ENCODE measurements at regions not wholly inside any gene's neighbourhood (a gene's known extent, or its start where the extent isn't known, plus 50 kb on each side); places are given as distances from the start of the nearest gene placed in this dataset.

- Histone ChIP-seq H3K36me3 (replicated peaks in 1 of 2; ENCODE audit: control extremely low read depth in 1 of 2, control insufficient read depth in 1 of 2, extremely low read depth in 1 of 2, insufficient read depth in 2 of 2, low read length in 1 of 2) (no peaks in the 10 kb centered on the region), H3K27me3 (replicated peaks in 1 of 4; ENCODE audit: control extremely low read depth in 1 of 4, control insufficient read depth in 3 of 4, insufficient read depth in 4 of 4, low read length in 3 of 4) (no peaks in the 10 kb centered on the region), H3K4me1 (ENCODE audit: control insufficient read depth in 2 of 2, insufficient read depth in 2 of 2, low read length in 2 of 2) (no peaks in the 10 kb centered on the region), H3K27ac (ENCODE audit: low read length in 2 of 2) (no peak overlapping the region), H3K9ac (ENCODE audit: low read length) (no peak overlapping the region), H3K9me3 (ENCODE audit: control extremely low read depth in 1 of 3, control insufficient read depth in 2 of 3, insufficient read depth in 1 of 3, low read length in 2 of 3) (no peaks in the 10 kb centered on the region), H3K79me2 (ENCODE audit: control insufficient read depth, insufficient read depth, low read length) (no peaks in the 10 kb centered on the region), H3K4me3 (ENCODE audit: control extremely low read depth in 1 of 5, extremely low read depth in 1 of 5, insufficient read depth in 1 of 5, low read depth in 2 of 5, low read length in 4 of 5) (no peak overlapping the region), H2AFZ (ENCODE audit: insufficient read depth, low read depth, low read length, poor library complexity, severe bottlenecking) (no peak overlapping the region), H4K20me1 (ENCODE audit: control insufficient read depth, insufficient read depth, low read length, poor library complexity, severe bottlenecking) (no peaks in the 10 kb centered on the region), H3K4me2 (replicated peaks; ENCODE audit: low read depth, low read length, poor library complexity, severe bottlenecking) (no peak overlapping the region)
- ChIA-PET CTCF (no interaction called here), POLR2A (no interaction called here)
- WGBS (ENCODE audit: insufficient coverage): 100% methylated on average over 1 of the region's 1 CpG
- Mint-ChIP-seq H3K27me3 (no peaks in the 10 kb centered on the region), H3K27ac (no peak overlapping the region), H3K9me3 (ENCODE audit: insufficient read depth) (no peaks in the 10 kb centered on the region), H3K4me1 (no peaks in the 10 kb centered on the region), H3K4me3 (no peak overlapping the region)
- no peak for DNase-seq
- TF ChIP-seq CTCF (IDR thresholded peaks at IDR 0.05) (no peak), EZH2 (IDR thresholded peaks at IDR 0.05; ENCODE audit: borderline replicate concordance, insufficient read depth, low read depth, low read length, poor library complexity, severe bottlenecking) (no peak)
- ATAC-seq (ENCODE audit: low read depth): no peak
- intact Hi-C loops (cut with micrococcal nuclease): no loop called here
Measured at GRCh38 chr13:33910255-33910654, 92.3 kb downstream of the RFC3 start.

GRCh38 chr13:33911521-33911920, 93.6 kb downstream of the RFC3 start:
- TF ChIP-seq EZH2 (IDR thresholded peaks at IDR 0.05; ENCODE audit: borderline replicate concordance, insufficient read depth, low read depth, low read length, poor library complexity, severe bottlenecking) (no peak), CTCF (IDR thresholded peaks at IDR 0.05) (no peak)
- Mint-ChIP-seq H3K4me1 (no peaks in the 10 kb centered on the region), H3K27ac (no peak overlapping the region), H3K27me3 (no peaks in the 10 kb centered on the region), H3K9me3 (ENCODE audit: insufficient read depth) (no peaks in the 10 kb centered on the region), H3K4me3 (no peak overlapping the region)
- Histone ChIP-seq H4K20me1 (ENCODE audit: control insufficient read depth, insufficient read depth, low read length, poor library complexity, severe bottlenecking) (no peaks in the 10 kb centered on the region), H3K9me3 (ENCODE audit: control extremely low read depth in 1 of 3, control insufficient read depth in 2 of 3, insufficient read depth in 1 of 3, low read length in 2 of 3) (no peaks in the 10 kb centered on the region), H2AFZ (ENCODE audit: insufficient read depth, low read depth, low read length, poor library complexity, severe bottlenecking) (no peak overlapping the region), H3K9ac (ENCODE audit: low read length) (no peak overlapping the region), H3K79me2 (ENCODE audit: control insufficient read depth, insufficient read depth, low read length) (no peaks in the 10 kb centered on the region), H3K4me1 (ENCODE audit: control insufficient read depth in 2 of 2, insufficient read depth in 2 of 2, low read length in 2 of 2) (no peaks in the 10 kb centered on the region), H3K36me3 (replicated peaks in 1 of 2; ENCODE audit: control extremely low read depth in 1 of 2, control insufficient read depth in 1 of 2, extremely low read depth in 1 of 2, insufficient read depth in 2 of 2, low read length in 1 of 2) (no peaks in the 10 kb centered on the region), H3K27me3 (replicated peaks in 1 of 4; ENCODE audit: control extremely low read depth in 1 of 4, control insufficient read depth in 3 of 4, insufficient read depth in 4 of 4, low read length in 3 of 4) (no peaks in the 10 kb centered on the region), H3K4me2 (replicated peaks; ENCODE audit: low read depth, low read length, poor library complexity, severe bottlenecking) (no peak overlapping the region), H3K4me3 (ENCODE audit: control extremely low read depth in 1 of 5, extremely low read depth in 1 of 5, insufficient read depth in 1 of 5, low read depth in 2 of 5, low read length in 4 of 5) (no peak overlapping the region), H3K27ac (ENCODE audit: low read length in 2 of 2) (no peak overlapping the region)
- ChIA-PET POLR2A (no interaction called here), CTCF (no interaction called here)
- WGBS (ENCODE audit: insufficient coverage): 100% methylated on average over 1 of the region's 3 CpGs
- no peak for ATAC-seq (ENCODE audit: low read depth)
- intact Hi-C loops (cut with micrococcal nuclease): no loop called here
- DNase-seq: no peak
